PC-9 (cell line): ENCODE measurements at regions not wholly inside any gene's neighbourhood (a gene's known extent, or its start where the extent isn't known, plus 50 kb on each side); places are given as distances from the start of the nearest gene placed in this dataset.

Experiments used
- BruUV-seq: library from RNA; stranded (reverse); fragments of 400-500 nt; replicated peaks from 2 replicates; lab custom pipeline; 2021; lab: Mats Ljungman, UMichigan
- CTCF ChIA-PET: fragments of 300-600 bp; sonication (Branson Sonifier 250); formaldehyde crosslinking; loops from one replicate; lab custom pipeline; 2022; ENCODE audit warnings: antibody characterized with exemption; lab: Charles Lee
- POLR2A ChIA-PET: fragments of 300-600 bp; sonication (Branson Sonifier 250); formaldehyde crosslinking; loops from one replicate; lab custom pipeline; 2022; ENCODE audit warnings: antibody characterized with exemption; ENCODE audit not compliant: unreplicated experiment; lab: Charles Lee
- DNase-seq, 2 experiments: peaks; one replicate each; pipeline versions ENCODE4 v3.0.0 to v3.0.0-alpha.2; 2015 to 2022; ENCODE audit warnings: mixed read lengths in 1 of 2
- H2AFZ ChIP-seq: fragments of 200-600 bp; sonication (generic); 2 replicates; pipeline ENCODE4 v1.8.1; 2017; ENCODE audit warnings: antibody characterized with exemption
- H3F3A ChIP-seq: fragments of 200-600 bp; sonication (generic); 2 replicates; pipeline ENCODE4 v1.8.1; 2017; ENCODE audit warnings: antibody characterized with exemption, mild to moderate bottlenecking, low read depth; ENCODE audit not compliant: insufficient read depth
- H3K27ac ChIP-seq: fragments of 200-600 bp; sonication (generic); 2 replicates; pipeline ENCODE4 v1.6.1; 2016; ENCODE audit warnings: mixed run types
- H3K27me3 ChIP-seq: fragments of 200-600 bp; sonication (generic); 2 replicates; pipeline ENCODE4 v1.6.1; 2016; ENCODE audit warnings: low read depth, mixed run types; ENCODE audit not compliant: insufficient read depth
- H3K36me3 ChIP-seq: fragments of 200-600 bp; sonication (generic); 2 replicates; pipeline ENCODE4 v1.6.1; 2016; ENCODE audit warnings: low read depth, mixed run types
- H3K4me1 ChIP-seq: fragments of 200-600 bp; sonication (generic); replicated peaks from 2 replicates; pipeline ENCODE4 v1.6.1; 2016; ENCODE audit warnings: mixed run types; ENCODE audit not compliant: insufficient read depth
- H3K4me2 ChIP-seq: fragments of 200-600 bp; sonication (generic); 2 replicates; pipeline ENCODE4 v1.6.1; 2017; ENCODE audit warnings: mixed run types
- H3K4me3 ChIP-seq: fragments of 200-600 bp; sonication (generic); 2 replicates; pipeline ENCODE4 v1.6.1; 2016; ENCODE audit warnings: mixed run types
- H3K79me2 ChIP-seq: fragments of 200-600 bp; sonication (generic); 2 replicates; pipeline ENCODE4 v1.6.1; 2017; ENCODE audit warnings: low read depth, mixed run types
- H3K9me2 ChIP-seq: fragments of 200-600 bp; sonication (generic); 2 replicates; pipeline ENCODE4 v1.8.1; 2017; ENCODE audit warnings: mild to moderate bottlenecking; ENCODE audit not compliant: insufficient read depth
- H3K9me3 ChIP-seq: fragments of 200-600 bp; sonication (generic); 2 replicates; pipeline ENCODE4 v1.8.1; 2016; ENCODE audit warnings: low read depth; ENCODE audit not compliant: insufficient read depth
- H4K20me1 ChIP-seq: fragments of 200-600 bp; sonication (generic); 2 replicates; pipeline ENCODE4 v1.8.1; 2017; ENCODE audit not compliant: insufficient read depth
- EZH2 ChIP-seq: fragments of 200-600 bp; sonication (generic); IDR thresholded peaks from 2 replicates; pipeline ENCODE4 v1.8.0; 2017; ENCODE audit warnings: antibody characterized with exemption, low read depth
- intact Hi-C: fragments of 100-400 bp; cut with micrococcal nuclease; formaldehyde crosslinking; loops from one replicate; pipeline ENCODE4 v1.10.0; 2022; ENCODE audit not compliant: unreplicated experiment
- TF ChIP-seq, protein P1 (sequence below): fragments of 200-600 bp; sonication (generic); conservative IDR thresholded peaks from 2 replicates; pipeline ENCODE4 v1.6.1; 2017; ENCODE audit warnings: mixed run types, antibody characterized with exemption, mild to moderate bottlenecking, moderate library complexity

- H3K27me3 ChIP-seq: no peaks in the 10 kb centered on the region
- no peaks in the 10 kb centered on the region for H4K20me1 ChIP-seq
- no peak overlapping the region for H3K4me2 ChIP-seq
- H3K36me3 ChIP-seq: peaks cover 4% of the 10 kb centered on the region; the same call in 1 of the 2 replicates
- ChIA-PET CTCF (no interaction called here), POLR2A (interaction anchor here (0.6 kb wide), 1 partner anchor 23 kb away, joined by 4 read pairs; no protein-coding TSS in a partner anchor)
- peaks cover 10% of the 10 kb centered on the region for H3K4me1 ChIP-seq
- H3K27ac ChIP-seq: peak overlapping the region; percentile 25; the same call in 1 of the 2 replicates
- intact Hi-C loops: no loop called here
- H3K4me3 ChIP-seq: no peak overlapping the region
- H3K9me3 ChIP-seq: peaks cover 3% of the 10 kb centered on the region; the same call in 1 of the 2 replicates
- DNase-seq: peak in 1 of 2 experiments; percentile 33
- H3K9me2 ChIP-seq: no peaks in the 10 kb centered on the region; the same call in 1 of the 2 replicates
- H3K79me2 ChIP-seq: no peaks in the 10 kb centered on the region
- H2AFZ ChIP-seq: peak overlapping the region; percentile 59
- TF ChIP-seq EZH2: no peak
- TF ChIP-seq, protein P1, sequence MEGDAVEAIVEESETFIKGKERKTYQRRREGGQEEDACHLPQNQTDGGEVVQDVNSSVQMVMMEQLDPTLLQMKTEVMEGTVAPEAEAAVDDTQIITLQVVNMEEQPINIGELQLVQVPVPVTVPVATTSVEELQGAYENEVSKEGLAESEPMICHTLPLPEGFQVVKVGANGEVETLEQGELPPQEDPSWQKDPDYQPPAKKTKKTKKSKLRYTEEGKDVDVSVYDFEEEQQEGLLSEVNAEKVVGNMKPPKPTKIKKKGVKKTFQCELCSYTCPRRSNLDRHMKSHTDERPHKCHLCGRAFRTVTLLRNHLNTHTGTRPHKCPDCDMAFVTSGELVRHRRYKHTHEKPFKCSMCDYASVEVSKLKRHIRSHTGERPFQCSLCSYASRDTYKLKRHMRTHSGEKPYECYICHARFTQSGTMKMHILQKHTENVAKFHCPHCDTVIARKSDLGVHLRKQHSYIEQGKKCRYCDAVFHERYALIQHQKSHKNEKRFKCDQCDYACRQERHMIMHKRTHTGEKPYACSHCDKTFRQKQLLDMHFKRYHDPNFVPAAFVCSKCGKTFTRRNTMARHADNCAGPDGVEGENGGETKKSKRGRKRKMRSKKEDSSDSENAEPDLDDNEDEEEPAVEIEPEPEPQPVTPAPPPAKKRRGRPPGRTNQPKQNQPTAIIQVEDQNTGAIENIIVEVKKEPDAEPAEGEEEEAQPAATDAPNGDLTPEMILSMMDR: no peak
- no TSS peak for BruUV-seq
- H3F3A ChIP-seq: no peaks in the 10 kb centered on the region
Observed at GRCh38 chr5:58043032-58043945, 416.6 kb downstream of the PLK2 start.

DNA sequence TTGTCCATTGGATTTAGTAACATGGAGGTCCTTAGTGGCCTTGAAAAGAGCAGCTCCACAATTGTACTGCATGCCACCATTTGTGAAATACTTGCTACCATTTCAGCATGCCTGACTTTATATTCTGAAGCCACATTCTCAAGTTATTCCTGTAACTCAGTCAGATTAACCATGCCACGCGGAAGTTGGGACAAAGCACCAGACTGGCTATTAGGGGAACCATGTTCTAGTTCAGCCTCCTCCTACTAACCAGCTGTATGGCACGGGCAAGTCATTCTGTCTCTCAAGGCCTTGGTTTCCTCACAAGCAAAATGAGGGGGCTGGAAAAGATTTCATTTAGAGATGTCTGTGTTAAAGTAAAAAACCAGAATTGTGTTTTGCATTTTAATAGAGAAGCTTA, 418.0 kb downstream of the PLK2 start:
- no peaks in the 10 kb centered on the region for H3K27me3 ChIP-seq
- TF ChIP-seq, protein P1: no peak
- no peak for TF ChIP-seq EZH2
- H3K4me2 ChIP-seq: no peak overlapping the region
- no peaks in the 10 kb centered on the region for H3F3A ChIP-seq
- no peak overlapping the region for H3K4me3 ChIP-seq
- no TSS peak for BruUV-seq
- peaks cover 3% of the 10 kb centered on the region; the same call in 1 of the 2 replicates for H3K9me3 ChIP-seq
- H4K20me1 ChIP-seq: no peaks in the 10 kb centered on the region
- H3K36me3 ChIP-seq: peaks cover 4% of the 10 kb centered on the region; the same call in 1 of the 2 replicates
- POLR2A ChIA-PET: no interaction called here
- no peaks in the 10 kb centered on the region; the same call in 1 of the 2 replicates for H3K9me2 ChIP-seq
- no peak for DNase-seq
- H2AFZ ChIP-seq: no peak overlapping the region
- H3K79me2 ChIP-seq: no peaks in the 10 kb centered on the region
- H3K4me1 ChIP-seq: peaks cover 10% of the 10 kb centered on the region
- intact Hi-C loops: no loop called here
- H3K27ac ChIP-seq: no peak overlapping the region
- CTCF ChIA-PET: no interaction called here

DNA sequence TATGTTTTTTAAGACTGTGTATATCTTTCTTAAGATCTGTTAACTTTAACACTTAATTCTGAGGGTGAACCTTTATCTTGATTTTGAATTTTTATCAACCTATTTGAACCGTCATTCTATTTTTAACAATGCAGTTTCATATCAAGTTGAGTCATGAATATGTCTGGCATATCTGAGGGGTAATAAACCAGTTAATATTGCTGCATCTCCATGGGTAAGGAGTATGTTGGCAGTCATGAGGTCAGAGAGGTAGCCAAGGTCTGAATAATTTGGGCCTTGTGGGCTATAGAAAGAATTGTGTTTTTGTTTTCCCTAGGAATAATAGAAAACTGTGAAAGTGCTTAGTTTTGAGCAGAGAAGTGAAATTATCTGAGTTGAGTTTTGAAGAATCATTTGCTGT, 419.0 kb downstream of the PLK2 start:
- Histone ChIP-seq H3K4me1 (peaks cover 10% of the 10 kb centered on the region), H3K79me2 (no peaks in the 10 kb centered on the region), H3F3A (no peaks in the 10 kb centered on the region), H2AFZ (no peak overlapping the region), H3K9me3 (peaks cover 3% of the 10 kb centered on the region; the same call in 1 of the 2 replicates), H3K9me2 (no peaks in the 10 kb centered on the region; the same call in 1 of the 2 replicates), H3K36me3 (peaks cover 4% of the 10 kb centered on the region; the same call in 1 of the 2 replicates), H3K4me2 (no peak overlapping the region), H3K4me3 (no peak overlapping the region), H3K27me3 (no peaks in the 10 kb centered on the region), H4K20me1 (no peaks in the 10 kb centered on the region), H3K27ac (no peak overlapping the region)
- ChIA-PET CTCF (no interaction called here), POLR2A (no interaction called here)
- BruUV-seq: no TSS peak
- DNase-seq: no peak
- TF ChIP-seq, protein P1: no peak
- no peak for TF ChIP-seq EZH2
- intact Hi-C loops: no loop called here
